MG63 (cell line): ENCODE measurements at regions not wholly inside any gene's neighbourhood (a gene's known extent, or its start where the extent isn't known, plus 50 kb on each side); places are given as distances from the start of the nearest gene placed in this dataset.
"Not testable (repeated sequence)": the region's sequence is repeated elsewhere in the genome, so short reads cannot be mapped to it uniquely, and the experiment has no call there.

Source experiments
- DNase-seq: peaks from one replicate; pipeline ENCODE4 v3.0.0-alpha.2; 2020
- H3K27me3 ChIP-seq: fragments of 250-450 bp; sonication (Bioruptor Pico); 2 replicates; pipeline ENCODE4 v1.5.1; 2020; ENCODE audit warnings: mild to moderate bottlenecking, moderate library complexity
- H3K36me3 ChIP-seq: fragments of 250-450 bp; sonication (Bioruptor Pico); 2 replicates; pipeline ENCODE4 v1.5.1; 2020; ENCODE audit warnings: mild to moderate bottlenecking, moderate library complexity
- H3K4me3 ChIP-seq: fragments of 250-450 bp; sonication (Bioruptor Pico); 2 replicates; pipeline ENCODE4 v1.5.1; 2020; ENCODE audit warnings: mild to moderate bottlenecking, moderate library complexity
- H3K9me3 ChIP-seq: fragments of 250-450 bp; sonication (Bioruptor Pico); 2 replicates; pipeline ENCODE4 v1.5.1; 2020; ENCODE audit warnings: mild to moderate bottlenecking, moderate library complexity

DNA sequence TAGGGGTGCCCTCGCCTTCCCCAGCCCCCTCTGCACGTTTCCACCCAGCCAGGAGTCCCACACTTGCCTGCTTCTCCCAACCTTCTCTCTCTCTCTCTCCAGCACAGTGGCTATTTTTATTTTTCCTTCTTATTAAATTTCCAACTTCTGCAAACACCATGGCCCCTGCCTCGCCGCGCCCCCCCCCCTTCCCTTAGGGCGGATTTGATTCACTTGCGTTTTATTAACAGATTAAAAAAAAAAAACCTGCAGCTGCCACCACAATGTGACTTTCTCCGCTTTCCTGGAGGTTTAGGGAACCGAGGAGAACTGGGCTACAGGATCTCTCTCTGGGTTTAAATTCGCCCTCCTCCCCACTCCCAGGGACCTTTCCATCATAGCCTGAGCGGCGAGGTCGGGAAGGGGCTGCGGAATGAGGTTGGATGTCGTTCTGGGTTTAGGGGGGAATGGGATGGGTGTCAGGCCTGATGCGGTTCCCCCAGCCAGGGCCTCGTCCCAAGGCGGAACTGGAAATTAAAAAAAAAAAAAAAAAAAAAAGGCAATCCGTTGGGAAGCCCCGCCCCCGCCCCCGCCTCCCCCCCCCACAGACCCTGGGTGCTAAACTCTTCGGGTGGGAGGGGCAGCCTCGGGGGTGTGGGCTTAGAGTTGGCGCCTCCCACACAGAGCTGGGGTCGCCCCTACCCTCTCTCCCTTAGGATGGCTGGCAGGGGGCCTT, 87.3 kb upstream of the ADGRL1 start:
- not testable (repeated sequence) for DNase-seq, H3K4me3 ChIP-seq, H3K36me3 ChIP-seq, H3K27me3 ChIP-seq, H3K9me3 ChIP-seq

GRCh38 chr19:14289810-14290209, 83.8 kb upstream of the ADGRL1 start:
- not testable (repeated sequence) for H3K9me3 ChIP-seq, H3K36me3 ChIP-seq, H3K4me3 ChIP-seq, DNase-seq, H3K27me3 ChIP-seq

DNA sequence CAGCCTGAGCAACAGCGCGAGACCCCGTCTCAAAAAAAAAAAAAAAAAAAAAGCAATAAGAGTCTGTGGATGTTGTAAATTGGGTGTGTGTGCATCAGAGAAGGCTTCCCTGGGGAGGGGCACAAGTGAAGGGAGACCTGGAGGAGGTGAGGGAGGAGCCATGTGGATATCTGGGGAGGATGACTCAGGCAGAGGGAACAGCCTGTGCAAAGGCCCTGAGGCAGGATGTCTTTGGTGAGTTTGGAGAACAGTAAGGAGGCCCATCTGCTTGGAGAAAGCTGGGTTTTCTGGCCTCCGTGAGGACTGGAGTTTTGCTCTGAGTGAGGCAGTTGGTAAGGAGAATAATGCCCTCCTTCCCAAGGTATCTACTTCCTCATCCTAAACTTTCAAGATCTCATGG, 81.9 kb upstream of the ADGRL1 start:
- H3K27me3 ChIP-seq, H3K9me3 ChIP-seq, H3K36me3 ChIP-seq, DNase-seq, H3K4me3 ChIP-seq: not testable (repeated sequence)

- DNase-seq, result peak; percentile 13
- H3K36me3 ChIP-seq, H3K27me3 ChIP-seq, H3K4me3 ChIP-seq, H3K9me3 ChIP-seq: not testable (repeated sequence)
Measured at GRCh38 chr19:14286594-14286993, 80.6 kb upstream of the ADGRL1 start.

GRCh38 chr19:14285726-14286125, 79.8 kb upstream of the ADGRL1 start:
- DNase-seq, H3K9me3 ChIP-seq, H3K27me3 ChIP-seq, H3K4me3 ChIP-seq, H3K36me3 ChIP-seq: not testable (repeated sequence)

DNA sequence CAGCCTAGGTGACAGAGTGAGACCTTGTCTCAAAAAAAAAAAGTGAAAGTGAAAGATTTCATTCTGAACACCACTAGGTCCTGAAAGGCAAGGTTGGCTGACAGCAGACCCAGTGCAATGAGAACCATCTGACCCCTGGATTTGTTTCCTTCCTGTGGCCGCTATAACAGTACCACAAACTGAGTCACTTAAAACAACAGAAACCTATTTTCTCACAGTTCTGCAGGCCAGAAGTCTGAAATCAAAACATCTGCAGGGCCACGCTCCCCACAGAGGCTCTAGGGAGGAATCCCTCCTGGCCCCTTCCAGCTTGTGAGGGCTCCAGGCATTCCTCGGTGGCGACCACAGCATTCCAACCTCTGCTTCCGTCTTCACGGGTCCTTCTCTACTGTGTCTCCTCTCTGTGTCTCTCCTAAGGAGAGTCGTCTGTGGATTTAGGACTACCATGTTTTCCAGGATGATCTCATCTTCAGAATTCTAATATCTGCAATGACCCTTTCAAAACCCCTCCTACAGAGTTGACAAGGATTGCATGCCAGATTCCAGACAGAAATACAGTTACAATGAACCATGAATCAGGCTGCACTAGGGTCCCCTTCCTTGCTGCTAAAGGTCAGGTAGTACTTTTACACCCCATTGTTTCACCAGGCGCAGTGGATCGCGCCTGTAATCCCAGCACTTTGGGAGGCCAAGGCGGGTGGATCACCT, 78.0 kb upstream of the ADGRL1 start:
- DNase-seq, result peak; percentile 76
- H3K36me3 ChIP-seq, H3K4me3 ChIP-seq, H3K27me3 ChIP-seq, H3K9me3 ChIP-seq: not testable (repeated sequence)

- H3K27me3 ChIP-seq, DNase-seq, H3K36me3 ChIP-seq, H3K4me3 ChIP-seq: not testable (repeated sequence)
- H3K9me3 ChIP-seq, result peaks cover 29% of the 10 kb centered on the region
Measured at GRCh38 chr19:14279270-14279669, 73.3 kb upstream of the ADGRL1 start.

DNA sequence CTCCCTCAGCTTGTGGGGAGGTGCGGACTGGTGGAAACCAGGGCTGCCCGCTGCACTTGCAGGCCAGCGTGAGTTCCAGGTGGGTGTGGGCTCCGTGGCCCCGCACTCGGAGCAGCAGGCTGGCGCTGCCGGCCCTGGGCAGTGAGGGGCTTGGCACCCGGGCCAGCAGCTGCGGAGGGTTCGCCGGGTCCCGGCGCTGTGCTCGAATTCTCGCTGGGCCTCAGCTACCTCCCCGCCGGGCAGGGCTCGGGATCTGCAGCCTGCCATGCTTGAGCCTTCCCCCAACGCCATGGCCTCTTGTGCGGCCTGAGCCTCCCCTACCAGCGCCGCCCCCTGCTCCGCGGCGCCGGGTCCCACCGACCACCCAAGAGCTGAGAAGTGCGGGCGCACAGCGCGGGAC, 71.6 kb upstream of the ADGRL1 start:
- Histone ChIP-seq H3K9me3 (peaks cover 29% of the 10 kb centered on the region), H3K36me3 (no peaks in the 10 kb centered on the region), H3K27me3 (0 out of 2 replicates have a peak, but pooled peaks cover 2% of the 10 kb centered on the region), H3K4me3 (no peak overlapping the region)
- DNase-seq, result no peak

DNA sequence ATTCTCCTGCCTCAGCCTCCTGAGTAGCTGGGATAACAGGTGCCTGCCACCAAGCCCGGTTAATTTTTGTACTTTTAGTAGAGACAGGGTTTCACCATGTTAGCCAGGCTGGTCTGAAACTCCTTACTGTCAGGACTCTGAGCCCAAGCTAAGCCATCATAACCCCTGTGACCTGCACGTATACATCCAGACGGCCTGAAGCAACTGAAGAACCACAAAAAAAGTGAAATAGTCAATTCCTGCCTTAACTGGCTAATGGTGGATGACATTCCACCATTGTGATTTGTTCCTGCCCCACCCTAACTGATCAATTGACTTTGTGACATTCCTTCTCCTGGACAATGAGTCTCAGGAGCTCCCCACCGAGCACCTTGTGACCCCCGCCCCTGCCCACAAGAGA, 69.9 kb upstream of the ADGRL1 start:
- H3K9me3 ChIP-seq, result peaks cover 29% of the 10 kb centered on the region
- not testable (repeated sequence) for H3K4me3 ChIP-seq, H3K36me3 ChIP-seq, DNase-seq, H3K27me3 ChIP-seq

- no peaks in the 10 kb centered on the region for H3K36me3 ChIP-seq
- no peak for DNase-seq
- no peak overlapping the region for H3K4me3 ChIP-seq
- H3K27me3 ChIP-seq, result no peaks in the 10 kb centered on the region
- peaks cover 22% of the 10 kb centered on the region for H3K9me3 ChIP-seq
Measured at GRCh38 chr19:14272623-14273022, 66.7 kb upstream of the ADGRL1 start.

GRCh38 chr19:14271840-14272239, 65.9 kb upstream of the ADGRL1 start:
- no peaks in the 10 kb centered on the region for H3K36me3 ChIP-seq
- H3K27me3 ChIP-seq, result no peaks in the 10 kb centered on the region
- no peak overlapping the region for H3K4me3 ChIP-seq
- no peak for DNase-seq
- H3K9me3 ChIP-seq, result peaks cover 15% of the 10 kb centered on the region

DNA sequence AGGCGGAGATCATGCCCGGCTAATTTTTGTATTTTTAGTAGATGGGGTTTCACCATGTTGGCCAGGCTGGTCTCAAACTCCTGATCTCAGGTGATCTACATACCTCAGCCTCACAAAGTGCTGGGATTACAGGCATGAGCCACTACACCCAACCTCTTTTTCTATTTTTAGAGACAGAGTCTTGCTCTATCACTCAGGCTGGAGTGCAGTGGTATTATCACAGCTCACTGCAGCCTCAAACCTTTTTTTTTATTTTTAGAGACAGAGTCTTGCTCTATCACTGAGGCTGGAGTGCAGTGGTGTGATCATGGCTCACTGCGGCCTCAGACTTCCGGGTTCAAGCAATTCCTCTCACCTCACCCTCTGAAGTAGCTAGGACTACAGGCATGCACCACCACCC, 64.6 kb upstream of the ADGRL1 start:
- H3K4me3 ChIP-seq, DNase-seq, H3K36me3 ChIP-seq, H3K27me3 ChIP-seq, H3K9me3 ChIP-seq: not testable (repeated sequence)

DNA sequence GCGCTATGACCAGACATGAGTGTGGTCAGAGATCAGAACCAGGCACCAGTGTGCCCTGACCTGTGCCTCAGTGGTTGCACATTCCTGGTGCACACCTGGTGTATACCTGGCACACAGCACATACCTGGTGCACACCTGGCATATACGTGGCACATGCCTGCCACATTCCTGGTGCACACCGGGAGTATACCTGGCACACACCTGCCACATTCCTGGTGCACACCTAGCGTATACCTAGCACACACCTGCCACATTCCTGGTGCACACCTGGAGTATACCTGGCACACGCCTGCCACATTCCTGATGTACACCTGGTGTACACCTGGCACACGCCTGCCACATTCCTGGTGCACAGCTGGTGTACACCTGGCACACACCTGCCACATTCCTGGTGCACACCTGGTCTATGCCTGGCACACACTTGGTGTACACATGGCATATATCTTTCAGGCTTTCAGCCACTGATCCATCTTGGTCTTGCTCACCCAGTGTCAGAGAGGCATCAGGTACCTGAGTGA, 61.3 kb upstream of the ADGRL1 start:
- no peaks in the 10 kb centered on the region for H3K27me3 ChIP-seq
- no peak overlapping the region for H3K4me3 ChIP-seq
- no peaks in the 10 kb centered on the region for H3K36me3 ChIP-seq
- H3K9me3 ChIP-seq, result no peaks in the 10 kb centered on the region
- DNase-seq, result no peak

- H3K4me3 ChIP-seq, H3K36me3 ChIP-seq, H3K27me3 ChIP-seq, H3K9me3 ChIP-seq, DNase-seq: not testable (repeated sequence)
Measured at GRCh38 chr19:14266208-14266607, 60.2 kb upstream of the ADGRL1 start.

DNA sequence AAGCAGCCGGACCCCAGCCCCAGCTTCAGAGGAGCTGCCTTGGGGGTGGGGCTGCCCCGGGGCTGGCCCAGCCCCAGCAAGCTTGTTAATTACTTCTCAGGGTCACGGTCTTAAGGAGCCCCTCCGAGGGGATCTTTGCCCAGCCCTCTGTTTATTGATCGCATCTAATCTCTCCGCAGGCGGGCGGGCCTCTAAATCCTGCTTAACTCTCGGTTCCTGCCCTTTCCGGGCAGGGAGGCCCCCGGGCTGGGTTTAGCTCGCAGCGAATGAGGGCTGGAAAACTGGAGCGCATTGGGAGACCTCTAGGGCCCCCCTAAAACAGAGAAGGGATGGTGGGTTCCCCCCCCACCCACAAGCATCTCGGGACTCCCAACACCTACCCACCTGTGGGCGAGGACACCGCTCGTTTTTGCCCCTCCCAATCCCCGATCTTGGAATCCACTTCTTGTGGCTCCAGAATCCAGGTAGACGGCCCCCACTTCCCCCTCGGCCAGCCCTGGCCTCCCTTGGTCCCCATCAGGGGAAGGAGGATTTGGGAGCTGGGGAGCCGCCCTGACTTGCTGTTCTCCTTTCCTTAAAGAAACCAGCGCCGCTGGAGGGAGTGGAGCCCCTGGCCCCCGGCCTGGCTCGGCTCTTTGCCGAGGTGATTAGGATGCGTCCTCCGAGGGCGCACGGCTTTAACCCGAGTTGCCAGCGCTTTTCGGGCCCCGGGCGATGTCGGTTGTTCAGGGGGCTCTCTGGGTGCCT, 59.5 kb upstream of the ADGRL1 start:
- Histone ChIP-seq H3K4me3 (no peak overlapping the region), H3K36me3 (no peaks in the 10 kb centered on the region), H3K27me3 (no peaks in the 10 kb centered on the region), H3K9me3 (no peaks in the 10 kb centered on the region)
- DNase-seq, result no peak

DNA sequence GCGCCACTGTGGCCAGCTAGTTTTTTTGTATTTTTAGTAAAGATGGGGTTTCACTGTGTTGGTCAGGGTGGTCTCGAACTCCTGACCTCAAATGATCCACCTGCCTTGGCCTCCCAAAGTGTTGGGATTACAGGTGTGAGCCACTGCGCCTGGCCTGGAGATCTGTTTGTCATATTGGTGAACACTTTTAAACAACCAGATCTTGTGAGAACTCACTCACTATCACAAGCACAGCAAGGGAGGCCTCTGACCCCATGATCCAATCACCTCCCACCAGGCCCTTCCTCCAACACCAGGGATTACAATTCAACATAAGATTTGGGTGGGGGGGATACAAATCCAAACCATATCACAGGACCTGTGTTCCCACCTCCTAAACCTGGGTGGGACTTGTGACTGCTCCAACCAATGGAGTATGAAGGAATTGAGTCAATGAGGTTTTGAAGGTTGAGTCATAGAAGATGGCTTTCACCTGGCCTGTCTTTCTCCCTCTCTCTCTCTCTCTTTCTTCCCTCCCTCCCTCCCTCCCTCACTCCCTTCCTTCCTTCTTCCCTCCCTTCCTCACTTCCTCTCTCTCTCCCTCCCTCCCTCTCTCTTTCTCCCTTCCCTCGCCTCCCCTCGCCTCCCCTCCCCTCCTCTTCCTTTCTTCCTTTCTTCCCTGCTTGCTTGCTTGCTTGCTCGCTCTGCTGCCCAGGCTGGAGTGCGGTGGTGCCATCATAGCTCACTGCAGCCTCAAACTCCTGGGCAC, 50.1 kb upstream of the ADGRL1 start:
- not testable (repeated sequence) for H3K9me3 ChIP-seq, H3K4me3 ChIP-seq, DNase-seq, H3K27me3 ChIP-seq, H3K36me3 ChIP-seq
